Ishikawa (cell line): ENCODE measurements at regions not wholly inside any gene's neighbourhood (a gene's known extent, or its start where the extent isn't known, plus 50 kb on each side); places are given as distances from the start of the nearest gene placed in this dataset.

Source experiments
- CEBPB ChIP-seq: IDR thresholded peaks from 2 replicates; pipeline ENCODE4 v1.6.1; 2012
- CREB1 ChIP-seq: IDR thresholded peaks from 2 replicates; pipeline ENCODE4 v1.6.1; 2012; ENCODE audit warnings: low read depth
- EGR1 ChIP-seq: IDR thresholded peaks from 2 replicates; pipeline ENCODE4 v1.6.1; 2012
- EP300 ChIP-seq: IDR thresholded peaks from 2 replicates; pipeline ENCODE4 v1.6.1; 2012; ENCODE audit warnings: borderline replicate concordance
- FOXM1 ChIP-seq: IDR thresholded peaks from 2 replicates; pipeline ENCODE4 v1.6.1; 2012; ENCODE audit warnings: low read depth, borderline replicate concordance
- NFIC ChIP-seq: IDR thresholded peaks from 2 replicates; pipeline ENCODE4 v1.6.1; 2012
- RAD21 ChIP-seq: IDR thresholded peaks from 2 replicates; pipeline ENCODE4 v1.6.1; 2012; ENCODE audit warnings: low read depth
- TCF12 ChIP-seq: IDR thresholded peaks from 2 replicates; pipeline ENCODE4 v1.6.1; 2012; ENCODE audit warnings: low read depth
- TEAD4 ChIP-seq: IDR thresholded peaks from 2 replicates; pipeline ENCODE4 v1.6.1; 2012
- ZBTB7A ChIP-seq: IDR thresholded peaks from 2 replicates; pipeline ENCODE4 v1.6.1; 2012; ENCODE audit warnings: low read depth
- TF ChIP-seq, protein P1 (sequence below): IDR thresholded peaks from 2 replicates; pipeline ENCODE4 v1.6.1; 2012
- TF ChIP-seq, protein P2 (sequence below): IDR thresholded peaks from 2 replicates; pipeline ENCODE4 v1.6.1; 2012
- TF ChIP-seq, protein P3 (sequence below): IDR thresholded peaks from 2 replicates; pipeline ENCODE4 v1.6.1; 2012; ENCODE audit warnings: low read depth, mild to moderate bottlenecking

DNA sequence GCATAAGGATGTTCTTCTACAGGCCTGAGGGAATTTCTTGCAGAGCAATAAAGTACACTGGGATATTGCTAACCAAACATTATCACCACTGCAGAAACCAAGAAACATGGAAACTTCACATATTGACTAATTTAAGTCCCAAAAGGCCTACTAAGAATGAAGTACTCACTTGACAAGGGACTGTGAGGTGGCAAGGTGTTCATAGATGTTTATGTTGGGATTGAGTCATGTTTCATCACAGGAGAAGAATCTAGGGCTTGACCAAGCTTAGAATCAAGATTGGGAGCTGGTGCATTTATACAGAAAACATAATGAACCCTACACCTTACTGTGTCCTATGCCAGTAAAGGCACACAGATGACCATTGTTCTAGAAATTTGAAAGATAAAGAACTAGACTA lies 56.7 kb upstream of the GAS1 start:
- no peak for TF ChIP-seq EP300
- TF ChIP-seq RAD21 = no peak
- TF ChIP-seq, protein P1, sequence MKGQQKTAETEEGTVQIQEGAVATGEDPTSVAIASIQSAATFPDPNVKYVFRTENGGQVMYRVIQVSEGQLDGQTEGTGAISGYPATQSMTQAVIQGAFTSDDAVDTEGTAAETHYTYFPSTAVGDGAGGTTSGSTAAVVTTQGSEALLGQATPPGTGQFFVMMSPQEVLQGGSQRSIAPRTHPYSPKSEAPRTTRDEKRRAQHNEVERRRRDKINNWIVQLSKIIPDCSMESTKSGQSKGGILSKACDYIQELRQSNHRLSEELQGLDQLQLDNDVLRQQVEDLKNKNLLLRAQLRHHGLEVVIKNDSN = no peak
- TF ChIP-seq TEAD4 = no peak
- no peak for TF ChIP-seq ZBTB7A
- TF ChIP-seq, protein P2, sequence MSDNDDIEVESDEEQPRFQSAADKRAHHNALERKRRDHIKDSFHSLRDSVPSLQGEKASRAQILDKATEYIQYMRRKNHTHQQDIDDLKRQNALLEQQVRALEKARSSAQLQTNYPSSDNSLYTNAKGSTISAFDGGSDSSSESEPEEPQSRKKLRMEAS = no peak
- no peak for TF ChIP-seq CREB1
- TF ChIP-seq, protein P3, sequence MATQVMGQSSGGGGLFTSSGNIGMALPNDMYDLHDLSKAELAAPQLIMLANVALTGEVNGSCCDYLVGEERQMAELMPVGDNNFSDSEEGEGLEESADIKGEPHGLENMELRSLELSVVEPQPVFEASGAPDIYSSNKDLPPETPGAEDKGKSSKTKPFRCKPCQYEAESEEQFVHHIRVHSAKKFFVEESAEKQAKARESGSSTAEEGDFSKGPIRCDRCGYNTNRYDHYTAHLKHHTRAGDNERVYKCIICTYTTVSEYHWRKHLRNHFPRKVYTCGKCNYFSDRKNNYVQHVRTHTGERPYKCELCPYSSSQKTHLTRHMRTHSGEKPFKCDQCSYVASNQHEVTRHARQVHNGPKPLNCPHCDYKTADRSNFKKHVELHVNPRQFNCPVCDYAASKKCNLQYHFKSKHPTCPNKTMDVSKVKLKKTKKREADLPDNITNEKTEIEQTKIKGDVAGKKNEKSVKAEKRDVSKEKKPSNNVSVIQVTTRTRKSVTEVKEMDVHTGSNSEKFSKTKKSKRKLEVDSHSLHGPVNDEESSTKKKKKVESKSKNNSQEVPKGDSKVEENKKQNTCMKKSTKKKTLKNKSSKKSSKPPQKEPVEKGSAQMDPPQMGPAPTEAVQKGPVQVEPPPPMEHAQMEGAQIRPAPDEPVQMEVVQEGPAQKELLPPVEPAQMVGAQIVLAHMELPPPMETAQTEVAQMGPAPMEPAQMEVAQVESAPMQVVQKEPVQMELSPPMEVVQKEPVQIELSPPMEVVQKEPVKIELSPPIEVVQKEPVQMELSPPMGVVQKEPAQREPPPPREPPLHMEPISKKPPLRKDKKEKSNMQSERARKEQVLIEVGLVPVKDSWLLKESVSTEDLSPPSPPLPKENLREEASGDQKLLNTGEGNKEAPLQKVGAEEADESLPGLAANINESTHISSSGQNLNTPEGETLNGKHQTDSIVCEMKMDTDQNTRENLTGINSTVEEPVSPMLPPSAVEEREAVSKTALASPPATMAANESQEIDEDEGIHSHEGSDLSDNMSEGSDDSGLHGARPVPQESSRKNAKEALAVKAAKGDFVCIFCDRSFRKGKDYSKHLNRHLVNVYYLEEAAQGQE = no peak
- no peak for TF ChIP-seq NFIC
- TF ChIP-seq TCF12 = no peak
- no peak for TF ChIP-seq FOXM1
- TF ChIP-seq CEBPB = no peak
- no peak for TF ChIP-seq EGR1
